SW 1271 (cell line): ENCODE measurements at regions not wholly inside any gene's neighbourhood (a gene's known extent, or its start where the extent isn't known, plus 50 kb on each side); places are given as distances from the start of the nearest gene placed in this dataset.
"Not testable (repeated sequence)": the region's sequence is repeated elsewhere in the genome, so short reads cannot be mapped to it uniquely, and the experiment has no call there.

Experiments
- DNase-seq, 2 experiments: peaks; one replicate each; lab custom pipeline; 2025; lab: John Stamatoyannopoulos, UW

GRCh38 chr3:69647511-69648110 lies 91.7 kb upstream of the MITF start:
- DNase-seq, result no peak

- no peak for DNase-seq
These were observed 92.2 kb upstream of the MITF start for GRCh38 chr3:69647081-69647480.

GRCh38 chr3:69646287-69647067 lies 92.8 kb upstream of the MITF start:
- no peak for DNase-seq

- no peak for DNase-seq
These were observed 96.7 kb upstream of the MITF start for GRCh38 chr3:69642606-69643005.

GRCh38 chr3:69639851-69640250 lies 99.4 kb upstream of the MITF start:
- no peak for DNase-seq

- DNase-seq, result no peak
These were observed 110.3 kb upstream of the MITF start for GRCh38 chr3:69628951-69629350.

- no peak for DNase-seq
These were observed 126.0 kb upstream of the MITF start for GRCh38 chr3:69613286-69613685.

- DNase-seq, result no peak
These were observed 126.5 kb upstream of the MITF start for GRCh38 chr3:69612791-69613190.

GRCh38 chr3:69609566-69609965 lies 129.7 kb upstream of the MITF start:
- not testable (repeated sequence) for DNase-seq

- no peak for DNase-seq
These were observed 131.6 kb upstream of the MITF start for GRCh38 chr3:69607466-69608305.

- DNase-seq, result no peak
These were observed 133.4 kb upstream of the MITF start for GRCh38 chr3:69605867-69606266.

- no peak for DNase-seq
These were observed 134.4 kb upstream of the MITF start for GRCh38 chr3:69604735-69605450.

- DNase-seq, result no peak
These were observed 137.2 kb upstream of the MITF start for GRCh38 chr3:69602112-69602511.

GRCh38 chr3:69594286-69594685 lies 145.0 kb upstream of the MITF start:
- no peak for DNase-seq

- no peak for DNase-seq
These were observed 148.0 kb upstream of the MITF start for GRCh38 chr3:69591164-69591736.

GRCh38 chr3:69590111-69590510 lies 149.2 kb upstream of the MITF start:
- no peak for DNase-seq

- DNase-seq, result no peak
These were observed 151.1 kb upstream of the MITF start for GRCh38 chr3:69588170-69588569.

- no peak for DNase-seq
These were observed 153.8 kb upstream of the MITF start for GRCh38 chr3:69585472-69585871.

GRCh38 chr3:69582044-69582443 lies 157.2 kb upstream of the MITF start:
- no peak for DNase-seq

GRCh38 chr3:69579306-69580041 lies 159.8 kb upstream of the MITF start:
- DNase-seq, result no peak

GRCh38 chr3:69569520-69569919 lies 169.7 kb upstream of the MITF start:
- DNase-seq, result no peak
